ENCODE measurements at regions not wholly inside any gene's neighbourhood (a gene's known extent, or its start where the extent isn't known, plus 50 kb on each side); places are given as distances from the start of the nearest gene placed in this dataset.

DNA sequence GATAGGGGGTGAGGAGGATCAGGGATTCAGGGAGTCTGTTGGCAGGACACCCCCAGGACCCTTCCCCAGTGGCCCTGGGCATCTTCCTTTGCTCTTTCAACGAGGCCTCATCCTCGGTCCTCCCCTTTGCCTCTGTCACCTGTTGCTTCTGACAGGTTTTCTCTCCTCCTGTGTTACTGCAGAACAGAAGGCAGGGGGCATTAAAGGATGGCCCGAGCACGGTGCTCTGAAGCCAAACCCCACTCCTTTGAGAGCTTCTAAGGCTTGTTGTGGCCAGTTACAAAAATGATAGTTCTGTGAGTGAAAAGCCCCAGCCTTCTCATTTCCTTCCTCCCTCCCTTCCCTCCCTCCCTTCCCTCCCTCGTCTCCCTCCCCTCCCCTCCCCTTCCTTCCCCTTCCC lies 82.5 kb downstream of the THNSL2 start:
- no peak for TF ChIP-seq POLR2A (IDR thresholded peaks at IDR 0.05; ENCODE audit: low read length)
- TF ChIP-seq GATA1 (IDR thresholded peaks at IDR 0.05; ENCODE audit: low read depth, low read length), result no peak

All from erythroblast (primary cell).